Loucy (cell line): ENCODE measurements at regions not wholly inside any gene's neighbourhood (a gene's known extent, or its start where the extent isn't known, plus 50 kb on each side); places are given as distances from the start of the nearest gene placed in this dataset.

ENCODE experiments used
- H2AFZ ChIP-seq: fragments of 200-600 bp; sonication (generic); 2 replicates; pipeline ENCODE4 v1.6.0; 2016; ENCODE audit warnings: antibody characterized with exemption, mild to moderate bottlenecking, low read length, moderate library complexity
- H3F3A ChIP-seq: fragments of 200-600 bp; 2 replicates; pipeline ENCODE4 v1.6.0; 2016; ENCODE audit warnings: antibody characterized with exemption, low read depth, mild to moderate bottlenecking
- H3K27me3 ChIP-seq: fragments of 200-600 bp; sonication (generic); 2 replicates; pipeline ENCODE4 v1.6.1; 2014; ENCODE audit warnings: low read length, mild to moderate bottlenecking; ENCODE audit not compliant: insufficient read depth, poor library complexity, severe bottlenecking
- H3K36me3 ChIP-seq: fragments of 200-600 bp; sonication (generic); 2 replicates; pipeline ENCODE4 v1.6.1; 2016; ENCODE audit warnings: low read length; ENCODE audit not compliant: insufficient read depth
- H3K4me1 ChIP-seq: fragments of 200-600 bp; sonication (generic); 2 replicates; pipeline ENCODE4 v1.5.1; 2014; ENCODE audit warnings: low read length, mild to moderate bottlenecking; ENCODE audit not compliant: insufficient read depth, poor library complexity, severe bottlenecking
- H3K4me2 ChIP-seq: fragments of 200-600 bp; sonication (generic); 2 replicates; pipeline ENCODE4 v1.6.0; 2014; ENCODE audit warnings: antibody characterized with exemption, low read length, low read depth, mild to moderate bottlenecking; ENCODE audit not compliant: poor library complexity, severe bottlenecking
- H3K4me3 ChIP-seq: fragments of 200-600 bp; sonication (generic); 2 replicates; pipeline ENCODE4 v1.5.1; 2014; ENCODE audit warnings: low read length, mild to moderate bottlenecking, mixed read lengths; ENCODE audit not compliant: poor library complexity, severe bottlenecking
- H3K79me2 ChIP-seq: fragments of 200-600 bp; sonication (generic); 2 replicates; pipeline ENCODE4 v1.6.1; 2014; ENCODE audit warnings: low read length; ENCODE audit not compliant: insufficient read depth
- H3K9ac ChIP-seq: fragments of 200-600 bp; sonication (generic); 2 replicates; pipeline ENCODE4 v1.6.0; 2014; ENCODE audit warnings: mild to moderate bottlenecking, low read depth, low read length, moderate library complexity; ENCODE audit not compliant: poor library complexity, severe bottlenecking
- H3K9me2 ChIP-seq: fragments of 200-600 bp; sonication (generic); replicated peaks from 2 replicates; pipeline ENCODE4 v1.6.1; 2016; ENCODE audit warnings: low read depth, low read length, mixed read lengths
- H3K9me3 ChIP-seq: fragments of 200-600 bp; sonication (generic); 2 replicates; pipeline ENCODE4 v1.6.1; 2014; ENCODE audit warnings: mild to moderate bottlenecking, antibody characterized with exemption, low read length, low read depth; ENCODE audit not compliant: insufficient read depth
- H4K20me1 ChIP-seq: fragments of 200-600 bp; sonication (generic); 2 replicates; pipeline ENCODE4 v1.6.0; 2014; ENCODE audit warnings: antibody characterized with exemption, low read length, mild to moderate bottlenecking; ENCODE audit not compliant: insufficient read depth, poor library complexity, severe bottlenecking
- EZH2phosphoT487 ChIP-seq: fragments of 200-600 bp; IDR thresholded peaks from 2 replicates; pipeline ENCODE4 v1.6.1; 2018; ENCODE audit warnings: antibody characterized with exemption, mild to moderate bottlenecking, moderate library complexity, borderline replicate concordance
- TF ChIP-seq, protein P1 (sequence below): fragments of 200-600 bp; sonication (generic); conservative IDR thresholded peaks from 2 replicates; pipeline ENCODE4 v1.5.1; 2014; ENCODE audit warnings: mild to moderate bottlenecking, antibody characterized with exemption, low read length

DNA sequence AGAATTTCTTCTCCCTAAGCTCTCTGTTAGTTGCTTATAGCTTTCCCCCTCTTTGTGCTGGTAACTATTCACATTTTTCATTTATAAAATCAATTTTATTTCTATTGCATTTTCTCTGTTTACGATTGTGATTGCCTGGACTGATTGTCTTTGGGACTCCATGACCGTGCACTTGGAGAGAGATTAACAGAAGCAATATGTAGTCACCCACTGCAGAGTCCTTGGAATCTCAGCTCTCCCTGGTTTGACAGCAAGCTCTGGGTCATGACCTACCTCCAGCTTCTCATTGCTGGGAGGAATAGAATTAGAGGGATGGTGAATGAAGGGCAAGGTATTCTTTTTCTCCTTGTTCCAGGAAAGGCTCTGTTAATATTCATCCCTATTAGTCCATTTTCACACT, 398.2 kb downstream of the AACS start:
- H3K9me3 ChIP-seq: no peaks in the 10 kb centered on the region; the same call in 1 of the 2 replicates
- H3K79me2 ChIP-seq: no peaks in the 10 kb centered on the region
- no peaks in the 10 kb centered on the region for H3K9me2 ChIP-seq
- no peak overlapping the region for H3K4me2 ChIP-seq
- H4K20me1 ChIP-seq: no peaks in the 10 kb centered on the region
- no peaks in the 10 kb centered on the region for H3K36me3 ChIP-seq
- no peak overlapping the region for H3K4me3 ChIP-seq
- H3K27me3 ChIP-seq: no peaks in the 10 kb centered on the region
- H2AFZ ChIP-seq: no peak overlapping the region
- H3F3A ChIP-seq: no peaks in the 10 kb centered on the region
- TF ChIP-seq EZH2phosphoT487: no peak
- TF ChIP-seq, protein P1, sequence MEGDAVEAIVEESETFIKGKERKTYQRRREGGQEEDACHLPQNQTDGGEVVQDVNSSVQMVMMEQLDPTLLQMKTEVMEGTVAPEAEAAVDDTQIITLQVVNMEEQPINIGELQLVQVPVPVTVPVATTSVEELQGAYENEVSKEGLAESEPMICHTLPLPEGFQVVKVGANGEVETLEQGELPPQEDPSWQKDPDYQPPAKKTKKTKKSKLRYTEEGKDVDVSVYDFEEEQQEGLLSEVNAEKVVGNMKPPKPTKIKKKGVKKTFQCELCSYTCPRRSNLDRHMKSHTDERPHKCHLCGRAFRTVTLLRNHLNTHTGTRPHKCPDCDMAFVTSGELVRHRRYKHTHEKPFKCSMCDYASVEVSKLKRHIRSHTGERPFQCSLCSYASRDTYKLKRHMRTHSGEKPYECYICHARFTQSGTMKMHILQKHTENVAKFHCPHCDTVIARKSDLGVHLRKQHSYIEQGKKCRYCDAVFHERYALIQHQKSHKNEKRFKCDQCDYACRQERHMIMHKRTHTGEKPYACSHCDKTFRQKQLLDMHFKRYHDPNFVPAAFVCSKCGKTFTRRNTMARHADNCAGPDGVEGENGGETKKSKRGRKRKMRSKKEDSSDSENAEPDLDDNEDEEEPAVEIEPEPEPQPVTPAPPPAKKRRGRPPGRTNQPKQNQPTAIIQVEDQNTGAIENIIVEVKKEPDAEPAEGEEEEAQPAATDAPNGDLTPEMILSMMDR: no peak
- no peaks in the 10 kb centered on the region for H3K4me1 ChIP-seq
- no peak overlapping the region for H3K9ac ChIP-seq

DNA sequence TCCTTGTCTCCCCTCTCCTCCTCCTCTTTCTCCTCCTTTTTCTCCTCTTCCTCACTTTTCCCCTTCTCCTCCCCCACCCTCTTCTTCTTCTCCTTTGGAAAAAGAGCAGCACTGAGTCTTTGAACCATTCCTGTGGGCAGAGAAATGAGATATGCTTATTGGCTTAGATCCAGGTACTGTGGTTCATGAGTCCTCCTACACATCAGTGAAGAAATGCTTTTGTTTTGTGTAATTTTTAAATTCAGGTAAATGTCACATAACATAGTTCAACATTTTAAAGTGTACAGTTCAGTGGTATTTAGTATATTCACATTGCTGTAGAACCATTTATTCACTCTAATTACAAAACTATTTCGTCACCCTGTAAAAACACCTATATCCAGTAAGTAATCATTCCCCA, 402.1 kb downstream of the AACS start:
- H4K20me1 ChIP-seq: no peaks in the 10 kb centered on the region
- no peak for TF ChIP-seq EZH2phosphoT487
- TF ChIP-seq, protein P1: no peak

DNA sequence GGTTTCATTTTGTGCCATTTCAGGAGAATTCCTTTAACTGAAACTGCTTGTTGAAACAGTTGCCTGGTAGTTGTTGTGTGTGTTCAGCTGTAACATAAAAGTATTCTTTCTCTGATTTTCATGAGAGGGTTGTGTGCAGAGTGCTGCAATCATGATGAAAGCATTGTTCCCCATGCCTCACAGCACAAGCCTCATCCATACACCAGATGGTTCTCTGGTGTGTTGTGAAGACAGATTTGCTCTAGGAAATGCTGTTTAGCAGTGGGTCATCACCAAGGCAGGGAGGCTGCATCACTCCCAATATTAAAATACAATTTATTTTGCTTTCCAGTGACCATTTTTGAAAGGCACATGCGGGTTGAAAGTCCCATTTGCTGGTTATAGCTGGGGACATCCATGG, 404.4 kb downstream of the AACS start:
- Histone ChIP-seq H3K27me3 (no peaks in the 10 kb centered on the region), H3K9ac (no peak overlapping the region), H3K79me2 (no peaks in the 10 kb centered on the region), H3K9me3 (no peaks in the 10 kb centered on the region), H2AFZ (no peak overlapping the region), H4K20me1 (no peaks in the 10 kb centered on the region), H3F3A (no peaks in the 10 kb centered on the region), H3K9me2 (no peaks in the 10 kb centered on the region), H3K4me3 (no peak overlapping the region), H3K36me3 (no peaks in the 10 kb centered on the region), H3K4me1 (no peaks in the 10 kb centered on the region), H3K4me2 (no peak overlapping the region)
- no peak for TF ChIP-seq EZH2phosphoT487
- TF ChIP-seq, protein P1: no peak

More for the DNA sequence above, 402.1 kb downstream of the AACS start:
- Histone ChIP-seq H3K27me3 (no peaks in the 10 kb centered on the region), H3K9ac (no peak overlapping the region), H3K79me2 (no peaks in the 10 kb centered on the region), H3K9me3 (no peaks in the 10 kb centered on the region), H2AFZ (no peak overlapping the region), H3K4me2 (no peak overlapping the region), H3F3A (no peaks in the 10 kb centered on the region), H3K9me2 (no peaks in the 10 kb centered on the region), H3K4me1 (no peaks in the 10 kb centered on the region), H3K4me3 (no peak overlapping the region), H3K36me3 (no peaks in the 10 kb centered on the region)
